K562 (cell line): ENCODE measurements at regions not wholly inside any gene's neighbourhood (a gene's known extent, or its start where the extent isn't known, plus 50 kb on each side); places are given as distances from the start of the nearest gene placed in this dataset.
"Not testable (repeated sequence)": the region's sequence is repeated elsewhere in the genome, so short reads cannot be mapped to it uniquely, and the experiment has no call there.

ENCODE experiments used
- ATAC-seq: fragments of 200-7000 bp; cut with Tn5 transposase; 3 replicates; pipeline ENCODE4 v1.9.1; 2020; ENCODE audit warnings: moderate library complexity
- BruUV-seq: library from RNA; stranded (reverse); fragments of 400-500 nt; replicated peaks from 2 replicates; lab custom pipeline; 2021; lab: Mats Ljungman, UMichigan
- CTCF ChIA-PET: fragments of 300-600 bp; formaldehyde crosslinking; extraction: SDS; loops from one replicate; lab custom pipeline; 2021; ENCODE audit warnings: low intra/inter-chr PET ratio; lab: Yijun Ruan, JAX
- POLR2A ChIA-PET: fragments of 300-600, 350-650 bp; sonication (Branson Sonifier 250); formaldehyde crosslinking; extraction: SDS; loops from one replicate; lab custom pipeline; 2021; ENCODE audit warnings: antibody characterized with exemption, inconsistent platforms; lab: Yijun Ruan, JAX
- DNase-seq, 4 experiments: peaks; one replicate each; pipeline versions ENCODE4 v3.0.0 to v3.0.0-alpha.2; 2011 to 2018; ENCODE audit warnings: low spot score in 3 of 4, mixed read lengths in 3 of 4; ENCODE audit errors: extremely low read depth in 1 of 4
- FAIRE-seq: peaks from 2 replicates; lab custom pipeline; 2011; peaks lifted over from hg19 to GRCh38; lab: Jason Lieb, UNC
- H2AFZ ChIP-seq: 2 replicates; pipeline ENCODE4 v1.6.0; 2011; ENCODE audit warnings: low read depth, low read length, control low read depth, inconsistent platforms
- H3K27ac ChIP-seq: fragments of 200-600 bp; 3 replicates; pipeline ENCODE4 v1.8.0; 2011; ENCODE audit warnings: low read depth, mild to moderate bottlenecking, control low read depth, inconsistent platforms, low read length, moderate library complexity, mixed read lengths; ENCODE audit errors: extremely low read depth
- H3K27me3 ChIP-seq, 2 experiments: fragments of 300-600 bp in 1 of 2; 2 replicates in 1 of 2; 3 replicates in 1 of 2; pipeline versions ENCODE4 v1.6.0 to v1.8.0; 2011; ENCODE audit warnings: inconsistent platforms in 2 of 2, low read length in 2 of 2, mild to moderate bottlenecking in 1 of 2, mixed read lengths in 1 of 2, moderate library complexity in 1 of 2; ENCODE audit not compliant: control insufficient read depth in 2 of 2, insufficient read depth in 2 of 2
- H3K36me3 ChIP-seq: fragments of 300-600 bp; 3 replicates; pipeline ENCODE4 v1.8.0; 2011; ENCODE audit warnings: mild to moderate bottlenecking, low read length, inconsistent platforms; ENCODE audit not compliant: control insufficient read depth, insufficient read depth
- H3K4me1 ChIP-seq, 2 experiments: fragments of 200-600 bp in 1 of 2; replicated peaks in 1 of 2; 2 replicates in 1 of 2; 3 replicates in 1 of 2; pipeline versions ENCODE4 v1.5.1 to v1.8.0; 2011; ENCODE audit warnings: inconsistent platforms in 2 of 2, low read length in 2 of 2, mild to moderate bottlenecking in 1 of 2, mixed read lengths in 1 of 2, moderate library complexity in 1 of 2; ENCODE audit not compliant: control insufficient read depth in 2 of 2, insufficient read depth in 2 of 2
- H3K4me2 ChIP-seq: 2 replicates; pipeline ENCODE4 v1.6.1; 2011; ENCODE audit warnings: low read length, control low read depth, inconsistent platforms, mixed read lengths; ENCODE audit not compliant: insufficient read depth
- H3K4me3 ChIP-seq: fragments of 200-600 bp; sonication (generic), shearing (Covaris generic); 2 replicates; pipeline ENCODE4 v1.5.1; 2016; ENCODE audit warnings: control low read depth, inconsistent platforms
- H3K79me2 ChIP-seq: fragments of 200-600 bp; 3 replicates; pipeline ENCODE4 v1.8.0; 2011; ENCODE audit warnings: low read length, inconsistent platforms; ENCODE audit not compliant: control insufficient read depth, insufficient read depth
- H3K9ac ChIP-seq, 2 experiments: 2 replicates each; pipeline versions ENCODE4 v1.6.0 to v1.6.1; 2011; ENCODE audit warnings: low read depth in 2 of 2, low read length in 2 of 2, control low read depth in 1 of 2, inconsistent platforms in 1 of 2, mild to moderate bottlenecking in 1 of 2, mixed read lengths in 1 of 2; ENCODE audit not compliant: insufficient read depth in 1 of 2
- H3K9me1 ChIP-seq: one replicate; pipeline ENCODE4 v1.6.0; 2011; ENCODE audit warnings: inconsistent platforms, mild to moderate bottlenecking, low read length, moderate library complexity; ENCODE audit not compliant: control insufficient read depth, insufficient read depth
- H3K9me3 ChIP-seq: replicated peaks from 2 replicates; pipeline ENCODE4 v1.5.1; 2011; ENCODE audit warnings: low read depth, low read length, inconsistent platforms; ENCODE audit not compliant: control insufficient read depth, insufficient read depth
- H4K20me1 ChIP-seq: replicated peaks from 2 replicates; pipeline ENCODE4 v1.6.1; 2011; ENCODE audit warnings: low read length, inconsistent platforms, mixed read lengths; ENCODE audit not compliant: control insufficient read depth, insufficient read depth
- HNRNPLL ChIP-seq: fragments of 200-400 bp; formaldehyde crosslinking; IDR thresholded peaks from 2 replicates; pipeline ENCODE4 v1.6.1; 2017; ENCODE audit warnings: low read length, low read depth, mild to moderate bottlenecking; ENCODE audit not compliant: poor library complexity, severe bottlenecking
- MIER1 ChIP-seq: fragments of 450-650 bp; IDR thresholded peaks from 2 replicates; pipeline ENCODE4 v1.6.1; 2016; ENCODE audit warnings: antibody characterized with exemption, mild to moderate bottlenecking, low read depth
- SMAD3 ChIP-seq: fragments of 450-650 bp; formaldehyde crosslinking; conservative IDR thresholded peaks from 2 replicates; pipeline ENCODE4 v1.4.0; 2020; ENCODE audit warnings: mild to moderate bottlenecking
- WGBS: fragments of 100-300 bp; shearing (Covaris generic); methylation state at CpG from one replicate; pipeline ENCODE4 v1.1.6; 2016; ENCODE audit warnings: low coverage, mixed read lengths; ENCODE audit not compliant: insufficient coverage; ENCODE audit errors: missing lambda C conversion rate; 5-methylcytosine and 5-hydroxymethylcytosine counted together
- in situ Hi-C: fragments of 300-500 bp; cut with MboI; formaldehyde crosslinking; loops from 4 replicates; pipeline ENCODE4 v1.15.0; 2018; ENCODE audit warnings: inconsistent platforms, mixed read lengths
- intact Hi-C: fragments of 100-400 bp; cut with micrococcal nuclease; formaldehyde crosslinking; loops from 2 replicates; pipeline ENCODE4 v1.14.2; 2022
- TF ChIP-seq, protein P1 (sequence below), 2 experiments: fragments of 450-650 bp in 1 of 2; sonication (generic) in 1 of 2; formaldehyde crosslinking in 1 of 2; IDR thresholded peaks in 1 of 2; conservative IDR thresholded peaks in 1 of 2; 2 replicates each; pipeline versions ENCODE4 v1.6.1 to v1.8.1; 2016 to 2023; ENCODE audit warnings: mild to moderate bottlenecking in 2 of 2, moderate library complexity in 2 of 2, inconsistent platforms in 1 of 2, missing genetic modification reagents in 1 of 2
- TF ChIP-seq, protein P2 (sequence below): fragments of 450-650 bp; formaldehyde crosslinking; IDR thresholded peaks from 2 replicates; pipeline ENCODE4 v1.4.0; 2020; ENCODE audit warnings: mild to moderate bottlenecking, mixed read lengths

DNA sequence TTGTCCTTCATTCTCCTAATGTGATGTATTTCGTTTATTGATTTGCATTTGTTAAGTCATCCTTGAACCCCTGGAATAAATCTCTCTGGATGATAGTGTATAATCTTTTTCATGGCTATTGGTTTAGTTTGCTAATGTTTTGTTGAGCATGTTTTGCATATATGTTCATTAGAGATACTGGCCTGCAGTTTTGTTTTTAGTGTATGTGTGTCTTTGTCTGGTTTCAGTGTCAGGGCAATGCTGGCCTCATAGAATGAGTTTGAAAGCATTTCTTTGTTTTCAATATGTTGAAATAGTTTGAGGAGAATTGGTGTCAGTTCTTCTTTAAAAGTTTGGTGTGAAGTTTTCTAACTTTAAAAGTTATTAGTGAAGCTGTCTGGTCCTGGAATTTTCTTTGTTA lies 149.6 kb upstream of the ATP10B start:
- POLR2A ChIA-PET, result no interaction called here
- no TSS peak for BruUV-seq
- FAIRE-seq, result no peak

DNA sequence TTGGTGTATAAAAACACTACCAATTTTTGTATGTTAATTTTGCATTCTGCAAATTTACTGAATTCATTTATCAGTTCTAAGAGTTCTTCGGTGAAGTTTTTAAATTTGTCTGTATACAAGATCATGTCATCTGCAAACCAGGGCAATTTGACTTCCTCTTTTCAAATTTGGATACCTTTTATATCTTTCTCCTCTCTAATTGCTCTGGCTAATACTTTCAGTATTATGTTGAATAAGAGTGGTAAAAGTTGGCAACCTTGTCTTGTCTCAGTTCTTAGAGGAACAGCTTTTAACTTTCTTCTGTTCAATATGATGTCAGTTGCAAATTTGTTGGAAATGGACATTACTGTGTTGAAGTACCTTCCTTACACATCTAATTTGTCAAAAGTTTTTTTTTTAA lies 149.1 kb upstream of the ATP10B start:
- not testable (repeated sequence) for H3K4me2 ChIP-seq, H3K9me3 ChIP-seq

More for the DNA sequence above, 149.6 kb upstream of the ATP10B start:
- intact Hi-C loops (no loop called here), in situ Hi-C loops (no loop called here)
- CTCF ChIA-PET, result no interaction called here
- no peak for DNase-seq
- no peaks in the 10 kb centered on the region for H3K9me1 ChIP-seq
- 0 out of 2 replicates have a peak, but pooled peaks cover 2% of the 10 kb centered on the region for H3K9me3 ChIP-seq
- ATAC-seq, result no peak
- no peaks in the 10 kb centered on the region for H3K79me2 ChIP-seq
- WGBS, result 0% methylated on average over 1 of the region's 1 CpG
- TF ChIP-seq, protein P1, sequence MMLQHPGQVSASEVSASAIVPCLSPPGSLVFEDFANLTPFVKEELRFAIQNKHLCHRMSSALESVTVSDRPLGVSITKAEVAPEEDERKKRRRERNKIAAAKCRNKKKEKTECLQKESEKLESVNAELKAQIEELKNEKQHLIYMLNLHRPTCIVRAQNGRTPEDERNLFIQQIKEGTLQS (IDR thresholded peaks at IDR 0.05), result no peak
- TF ChIP-seq, protein P1 (CRISPR knock-in tag; conservative IDR thresholded peaks at IDR 0.05), result no peak
- TF ChIP-seq, protein P2, sequence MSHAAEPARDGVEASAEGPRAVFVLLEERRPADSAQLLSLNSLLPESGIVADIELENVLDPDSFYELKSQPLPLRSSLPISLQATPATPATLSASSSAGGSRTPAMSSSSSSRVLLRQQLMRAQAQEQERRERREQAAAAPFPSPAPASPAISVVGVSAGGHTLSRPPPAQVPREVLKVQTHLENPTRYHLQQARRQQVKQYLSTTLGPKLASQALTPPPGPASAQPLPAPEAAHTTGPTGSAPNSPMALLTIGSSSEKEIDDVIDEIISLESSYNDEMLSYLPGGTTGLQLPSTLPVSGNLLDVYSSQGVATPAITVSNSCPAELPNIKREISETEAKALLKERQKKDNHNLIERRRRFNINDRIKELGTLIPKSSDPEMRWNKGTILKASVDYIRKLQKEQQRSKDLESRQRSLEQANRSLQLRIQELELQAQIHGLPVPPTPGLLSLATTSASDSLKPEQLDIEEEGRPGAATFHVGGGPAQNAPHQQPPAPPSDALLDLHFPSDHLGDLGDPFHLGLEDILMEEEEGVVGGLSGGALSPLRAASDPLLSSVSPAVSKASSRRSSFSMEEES, result no peak
- no peak for TF ChIP-seq MIER1
- no peak for TF ChIP-seq SMAD3 (CRISPR knock-in tag)
- TF ChIP-seq HNRNPLL, result no peak
- H3K27ac ChIP-seq, result no peak overlapping the region
- H2AFZ ChIP-seq, result no peak overlapping the region
- no peak overlapping the region for H3K4me3 ChIP-seq
- no peaks in the 10 kb centered on the region for H3K4me1 ChIP-seq
- no peak overlapping the region for H3K9ac ChIP-seq
- no peaks in the 10 kb centered on the region for H3K27me3 ChIP-seq
- H3K4me2 ChIP-seq, result no peak overlapping the region
- no peaks in the 10 kb centered on the region for H3K36me3 ChIP-seq
- H4K20me1 ChIP-seq, result no peaks in the 10 kb centered on the region

More for the DNA sequence above, 149.1 kb upstream of the ATP10B start:
- FAIRE-seq, BruUV-seq, H3K27me3 ChIP-seq, intact Hi-C loops, H3K36me3 ChIP-seq, H4K20me1 ChIP-seq, H3K4me3 ChIP-seq, H3K4me1 ChIP-seq, ATAC-seq, CTCF ChIA-PET, H2AFZ ChIP-seq, H3K27ac ChIP-seq, in situ Hi-C loops, H3K9ac ChIP-seq, POLR2A ChIA-PET, DNase-seq, H3K79me2 ChIP-seq, H3K9me1 ChIP-seq: not testable (repeated sequence)
- 0% methylated on average over 1 of the region's 1 CpG for WGBS
